D721Med (cell line): ENCODE measurements at regions not wholly inside any gene's neighbourhood (a gene's known extent, or its start where the extent isn't known, plus 50 kb on each side); places are given as distances from the start of the nearest gene placed in this dataset.
A peak's percentile ranks its signal among the peaks of the same experiment; 100 is the strongest.
"Not testable (repeated sequence)": the region's sequence is repeated elsewhere in the genome, so short reads cannot be mapped to it uniquely, and the experiment has no call there.

Experiments used
- DNase-seq: peaks from one replicate; pipeline ENCODE4 v3.0.0; 2011; ENCODE audit warnings: low spot score; ENCODE audit not compliant: insufficient read length
- FAIRE-seq: peaks from 2 replicates; lab custom pipeline; 2011; peaks lifted over from hg19 to GRCh38; lab: Jason Lieb, UNC
- CTCF ChIP-seq: IDR thresholded peaks from 2 replicates; pipeline ENCODE4 v1.5.1; 2012; ENCODE audit warnings: mild to moderate bottlenecking, control low read depth; ENCODE audit not compliant: insufficient read depth; ENCODE audit errors: missing control alignments

DNA sequence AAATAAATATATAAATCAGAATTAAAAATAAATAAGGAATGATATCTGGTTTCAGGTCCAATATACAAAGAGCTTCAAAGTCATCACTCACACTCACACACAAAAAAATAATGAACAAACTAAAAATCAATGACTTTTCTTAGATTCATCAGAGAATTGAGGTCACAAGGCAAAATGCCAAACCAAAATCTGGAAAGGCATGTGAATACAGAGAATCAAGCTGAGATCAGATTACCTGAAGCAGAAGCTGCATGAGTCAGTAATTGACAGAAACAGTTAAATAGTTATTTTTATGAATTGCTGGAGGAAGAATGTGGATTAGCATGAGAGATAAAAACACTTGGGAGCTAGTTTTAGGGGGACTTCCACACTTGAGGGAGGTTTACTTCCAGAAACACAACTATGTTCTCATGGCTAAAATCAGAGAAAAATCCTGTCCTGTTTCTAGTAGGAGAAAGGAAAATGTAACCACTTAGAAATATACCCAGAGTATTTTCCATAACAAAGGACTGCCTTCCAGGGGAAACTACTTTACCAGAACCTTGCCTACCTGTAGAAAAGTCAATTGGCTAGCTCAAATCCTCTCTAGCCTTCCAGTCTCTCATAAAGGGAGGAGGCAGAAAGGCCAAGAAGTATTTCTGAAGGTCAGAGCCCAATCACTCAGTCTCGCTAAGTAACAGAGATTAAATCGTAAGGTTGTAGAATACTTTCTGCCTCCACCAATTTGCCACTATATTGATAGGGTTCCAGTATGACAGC lies 536.6 kb upstream of the NR5A2 start:
- FAIRE-seq (no peak), DNase-seq (no peak)
- TF ChIP-seq CTCF = no peak

DNA sequence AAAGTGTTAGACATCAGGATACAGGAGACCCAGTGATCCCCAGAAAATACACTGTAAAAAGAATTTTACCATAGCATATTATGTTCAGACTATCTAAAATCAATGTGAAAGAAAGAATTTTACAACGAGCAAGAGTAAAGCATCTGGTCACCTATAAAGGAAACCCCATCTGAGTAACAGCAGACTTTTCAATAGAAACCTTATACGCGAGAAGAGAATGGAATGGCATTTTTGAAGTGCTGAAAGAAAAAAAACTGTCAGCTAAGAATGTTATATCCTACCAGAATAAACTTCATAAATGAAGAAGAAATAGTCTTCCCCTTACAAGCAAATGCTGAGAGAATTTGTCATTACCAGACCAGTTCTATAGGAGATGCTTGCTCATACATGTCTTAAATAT lies 532.1 kb upstream of the NR5A2 start:
- no peak for TF ChIP-seq CTCF
- FAIRE-seq (peak; percentile 41), DNase-seq (no peak)

DNA sequence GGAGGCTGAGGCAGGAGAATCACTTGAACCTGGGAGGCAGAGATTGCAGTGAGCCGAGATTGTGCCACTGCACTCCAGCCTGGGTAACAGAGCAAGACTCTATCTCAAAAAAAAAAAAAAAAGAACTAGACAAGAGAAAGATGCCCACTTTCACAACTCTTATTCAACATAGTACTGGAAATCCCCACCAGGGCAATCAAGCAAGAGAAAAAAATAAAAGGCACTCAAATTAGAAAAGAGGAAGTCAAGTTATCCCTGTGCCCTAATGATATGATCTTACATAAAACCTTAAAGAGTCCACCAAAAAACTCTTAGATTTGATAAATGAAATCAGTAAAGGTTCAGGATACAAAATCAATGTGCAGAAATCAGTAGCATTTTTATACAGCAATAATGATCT lies 528.7 kb upstream of the NR5A2 start:
- not testable (repeated sequence) for FAIRE-seq, DNase-seq

DNA sequence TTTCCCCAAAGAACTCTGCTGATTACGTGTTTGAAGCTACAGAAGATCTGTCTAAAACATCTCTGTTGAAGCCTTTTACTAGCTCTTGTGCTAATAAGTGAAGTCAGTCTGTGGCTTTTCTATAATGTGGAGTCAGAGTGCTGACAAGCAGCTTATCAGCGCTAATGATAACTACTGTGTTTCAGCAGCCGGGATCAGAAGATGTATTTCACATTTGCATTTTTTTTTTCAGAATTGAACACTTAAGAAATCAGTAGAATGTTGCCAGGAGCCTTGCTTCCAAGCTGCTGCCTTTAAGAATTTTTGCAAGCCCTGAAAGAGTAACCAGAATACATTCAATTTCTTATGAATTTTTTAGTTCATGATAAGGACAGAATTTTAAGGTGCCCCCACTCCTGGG lies 519.4 kb upstream of the NR5A2 start:
- FAIRE-seq (peak; percentile 77), DNase-seq (no peak)
- TF ChIP-seq CTCF = no peak

DNA sequence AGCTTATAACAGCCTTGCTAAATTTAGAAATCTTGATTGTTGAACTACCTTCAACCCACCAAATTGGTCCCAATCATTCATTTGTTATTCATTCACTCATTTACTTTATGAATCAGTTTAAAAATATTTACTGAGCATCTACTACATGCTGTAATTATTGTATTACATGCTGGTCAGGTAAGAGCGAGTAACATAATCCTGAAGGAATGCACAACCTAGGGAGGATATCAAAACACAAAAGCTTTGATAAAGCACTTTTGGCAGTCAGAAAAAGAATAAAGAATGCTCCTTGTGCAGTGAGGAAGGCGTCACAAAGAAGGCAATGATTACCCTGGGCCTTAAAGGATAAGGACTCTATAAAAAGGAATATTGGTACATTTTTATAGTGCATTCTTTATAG lies 518.9 kb upstream of the NR5A2 start:
- no peak for TF ChIP-seq CTCF
- FAIRE-seq = no peak
- DNase-seq = no peak

GRCh38 chr1:199509456-199509855 lies 518.1 kb upstream of the NR5A2 start:
- FAIRE-seq = peak; percentile 76
- no peak for TF ChIP-seq CTCF

GRCh38 chr1:199510314-199510713 lies 517.2 kb upstream of the NR5A2 start:
- DNase-seq (no peak), FAIRE-seq (peak; percentile 81)
- TF ChIP-seq CTCF = no peak

More at GRCh38 chr1:199509456-199509855, 518.1 kb upstream of the NR5A2 start:
- DNase-seq = no peak
